Glomerular visceral epithelial cell (primary cell): ENCODE measurements at regions not wholly inside any gene's neighbourhood (a gene's known extent, or its start where the extent isn't known, plus 50 kb on each side); places are given as distances from the start of the nearest gene placed in this dataset.
A peak's percentile ranks its signal among the peaks of the same experiment; 100 is the strongest.
"Not testable (repeated sequence)": the region's sequence is repeated elsewhere in the genome, so short reads cannot be mapped to it uniquely, and the experiment has no call there.

ENCODE experiments used
- DNase-seq: peaks from one replicate; pipeline ENCODE4 v3.0.0-alpha.2; 2016; ENCODE audit errors: extremely low spot score

DNA sequence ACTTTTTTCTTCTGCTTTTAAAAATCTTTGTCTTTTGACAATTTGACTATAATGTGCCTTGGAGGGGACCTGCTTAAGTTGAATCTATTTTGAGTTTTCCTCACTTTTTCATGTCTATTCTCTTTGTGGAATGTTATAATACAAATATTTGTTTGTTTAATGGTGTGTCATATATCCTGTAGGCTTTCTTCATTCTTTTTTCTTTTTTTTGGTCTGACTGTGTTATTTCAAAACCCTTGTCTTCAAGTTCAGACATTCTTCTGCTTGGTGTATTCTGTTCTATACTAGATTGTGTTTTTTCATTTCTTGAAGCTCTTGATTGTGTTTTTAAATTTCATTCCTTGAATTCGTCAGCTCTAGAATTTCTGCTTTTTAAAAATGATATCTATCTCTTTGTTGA, 228.2 kb downstream of the STK31 start:
- DNase-seq = no peak

- peak; percentile 36 for DNase-seq
These were observed 229.0 kb downstream of the STK31 start for GRCh38 chr7:23938937-23939552.

DNA sequence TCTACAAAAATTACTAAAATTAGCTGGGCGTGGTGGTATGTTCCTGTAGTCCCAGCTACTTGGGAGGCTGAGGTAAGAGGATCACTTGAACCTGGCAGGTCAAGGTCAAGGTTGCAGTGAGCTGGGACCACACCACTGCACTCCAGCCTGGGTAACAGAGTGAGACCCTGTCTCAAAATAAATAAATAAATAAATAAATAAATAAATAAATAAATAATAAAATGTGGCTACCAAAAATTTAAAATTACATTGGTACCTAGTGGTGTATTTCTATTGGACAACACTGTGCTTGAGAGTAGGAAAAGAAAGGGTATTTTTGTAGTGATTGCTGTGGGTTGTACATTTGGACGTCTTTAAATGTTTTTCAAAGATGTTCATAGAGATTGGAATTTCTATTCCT, 229.7 kb downstream of the STK31 start:
- not testable (repeated sequence) for DNase-seq

GRCh38 chr7:23941551-23941950, 231.5 kb downstream of the STK31 start:
- no peak for DNase-seq

GRCh38 chr7:23942032-23942431, 232.0 kb downstream of the STK31 start:
- no peak for DNase-seq

GRCh38 chr7:23944131-23944530, 234.1 kb downstream of the STK31 start:
- no peak for DNase-seq

GRCh38 chr7:23945472-23945871, 235.5 kb downstream of the STK31 start:
- DNase-seq = no peak

DNA sequence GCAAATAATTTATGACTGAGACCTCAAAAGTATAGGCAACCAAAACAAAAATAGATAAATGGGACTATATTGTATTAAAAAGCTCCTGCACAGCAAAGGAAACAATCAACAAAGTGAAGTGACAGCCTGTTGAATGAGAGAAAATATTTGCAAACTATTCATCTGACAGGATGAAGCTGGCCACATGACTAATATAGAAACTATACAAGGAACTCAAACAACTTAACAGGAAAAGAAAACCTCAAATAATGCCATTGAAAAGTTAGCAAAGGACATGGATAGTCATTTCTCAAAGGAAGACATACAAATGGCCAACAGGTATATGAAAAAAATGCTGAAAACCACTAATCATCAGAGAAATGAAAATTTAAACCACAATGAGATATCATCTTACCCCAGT, 245.1 kb downstream of the STK31 start:
- DNase-seq = no peak

DNA sequence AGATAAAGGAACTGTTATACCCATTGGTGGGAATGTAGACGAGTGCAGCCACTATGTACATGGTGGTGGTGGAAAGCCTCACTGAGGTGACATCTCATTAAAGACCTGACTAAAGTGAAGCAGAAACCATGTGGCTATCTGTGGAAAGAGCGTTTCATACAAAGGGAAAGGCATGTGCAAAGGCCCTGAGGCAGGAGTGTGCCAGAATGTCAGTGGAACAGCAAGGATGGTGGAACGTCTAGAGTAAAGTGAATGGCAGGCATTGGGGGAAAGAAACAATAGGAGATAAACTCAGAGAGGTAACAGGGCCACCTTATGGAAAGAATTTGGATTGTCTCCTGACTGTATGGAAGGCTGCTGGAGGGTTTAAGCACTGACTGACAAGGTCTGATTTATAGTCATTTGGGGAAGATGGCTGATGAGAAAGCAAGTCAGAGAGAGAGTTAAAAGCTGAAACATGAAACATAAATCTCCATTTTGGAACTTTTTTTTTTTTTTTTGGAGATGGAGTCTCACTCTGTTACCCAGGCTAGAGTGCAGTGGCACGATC, 245.7 kb downstream of the STK31 start:
- DNase-seq = no peak

- DNase-seq = no peak
These were observed 247.0 kb downstream of the STK31 start for GRCh38 chr7:23956772-23957576.

GRCh38 chr7:23959821-23960220, 249.8 kb downstream of the STK31 start:
- no peak for DNase-seq

DNA sequence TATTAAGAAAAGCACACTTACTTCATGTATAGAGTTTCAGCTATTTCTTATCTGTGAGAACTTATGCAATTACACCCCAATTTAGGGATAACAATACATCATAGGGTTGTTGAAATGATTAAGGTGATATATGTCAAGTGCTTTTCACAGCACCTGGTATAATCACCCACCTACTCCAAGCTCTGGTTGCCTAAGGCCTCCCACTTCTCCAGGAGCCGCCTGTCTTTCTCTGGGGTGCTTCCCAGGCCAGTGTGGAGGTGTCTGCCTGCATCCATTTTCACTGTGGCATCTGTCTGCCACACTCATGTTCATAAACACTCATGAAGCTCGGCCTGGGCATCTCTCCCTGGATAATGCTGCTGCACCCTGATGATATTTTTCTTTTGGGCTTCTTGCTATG, 250.3 kb downstream of the STK31 start:
- DNase-seq = no peak

DNA sequence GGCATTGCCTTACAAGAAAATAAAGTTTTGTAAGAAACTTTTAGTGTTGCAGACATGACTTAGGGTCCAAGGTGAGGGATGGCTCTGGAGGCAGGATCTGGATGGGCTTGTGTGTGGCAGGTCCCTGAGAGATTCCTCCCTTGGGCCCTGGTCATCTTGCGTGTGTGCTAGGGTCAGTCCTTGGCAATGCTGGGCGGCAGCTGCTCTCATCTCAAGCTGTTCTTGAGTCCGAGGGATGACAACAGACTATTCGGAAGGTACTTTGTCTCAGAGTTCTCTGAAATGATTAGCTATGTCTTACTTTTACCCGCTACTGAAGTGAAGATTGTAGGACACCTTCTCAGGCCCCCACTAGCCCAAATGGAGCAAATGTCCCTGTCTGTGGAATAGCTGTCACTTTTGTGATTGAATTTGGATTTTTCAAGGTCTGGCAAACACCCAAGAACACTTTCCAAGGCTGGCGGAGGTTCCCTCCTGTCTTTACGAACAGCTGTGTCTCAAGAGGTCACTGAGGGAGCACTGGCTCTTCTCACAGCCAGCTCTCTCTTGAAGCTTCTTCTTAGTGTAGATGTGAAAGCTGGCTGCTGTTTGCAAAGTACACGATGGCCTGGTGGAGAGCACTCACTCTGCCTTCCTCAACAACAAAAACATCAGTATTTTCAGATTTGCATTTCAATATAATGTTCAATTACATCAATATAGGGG, 253.6 kb downstream of the STK31 start:
- DNase-seq = no peak

DNA sequence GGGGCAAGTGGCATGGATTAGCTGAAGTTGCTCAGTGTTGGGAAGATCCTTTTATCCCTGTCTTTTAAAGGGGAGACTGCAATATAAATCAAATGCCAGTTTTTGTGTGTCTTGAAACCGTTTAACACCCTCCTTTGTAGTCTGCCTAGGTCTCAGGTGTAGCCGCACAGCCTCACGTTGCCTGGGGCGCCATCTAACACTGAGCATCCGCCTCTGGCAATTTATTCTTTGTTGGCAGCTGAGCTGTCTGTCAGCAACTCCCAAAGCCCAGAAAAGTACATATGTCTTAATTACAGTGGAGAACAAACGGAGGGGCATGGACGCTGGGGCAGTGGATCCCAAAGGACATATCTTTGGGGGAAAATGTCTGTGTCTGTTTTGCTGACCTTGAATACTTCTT, 254.7 kb downstream of the STK31 start:
- DNase-seq = no peak

DNA sequence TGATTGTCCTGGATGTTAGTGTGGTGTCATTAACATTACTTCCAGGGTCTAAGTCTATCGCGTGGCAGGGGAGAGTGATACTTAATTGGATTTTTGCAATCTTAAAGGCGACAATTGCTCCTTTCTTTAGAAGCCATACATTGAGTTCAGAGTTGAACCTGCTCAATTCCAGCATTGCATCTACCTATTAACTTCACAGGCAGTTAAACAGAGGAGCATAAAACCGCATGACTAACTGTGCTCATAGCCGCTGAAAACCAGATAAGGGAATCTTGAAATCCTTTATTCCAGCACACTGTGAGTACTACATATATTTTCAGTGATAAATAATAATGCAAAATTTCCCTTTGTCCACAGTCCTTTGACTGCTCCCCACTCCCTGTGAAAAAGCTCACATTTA, 255.3 kb downstream of the STK31 start:
- no peak for DNase-seq

- no peak for DNase-seq
These were observed 256.9 kb downstream of the STK31 start for GRCh38 chr7:23966941-23967340.

GRCh38 chr7:23967949-23968599, 258.1 kb downstream of the STK31 start:
- DNase-seq = no peak

DNA sequence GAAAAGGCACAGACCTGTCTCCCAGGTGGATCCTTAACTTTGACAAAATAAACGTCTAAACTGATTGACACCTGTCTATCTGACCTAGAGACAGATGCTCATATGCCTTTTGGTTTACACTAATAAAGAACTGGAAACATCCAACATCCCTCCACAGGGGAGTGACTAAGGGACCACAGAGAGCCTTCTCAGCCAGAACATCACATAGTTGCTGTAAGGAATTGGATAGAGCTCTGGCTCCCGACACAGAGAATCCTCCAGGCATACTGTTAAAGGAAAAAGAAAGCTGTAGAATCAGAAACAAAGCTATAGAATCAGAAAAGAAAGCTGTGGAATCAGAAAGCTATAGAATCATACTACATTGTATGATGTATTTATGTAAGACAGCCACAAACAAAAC, 258.8 kb downstream of the STK31 start:
- DNase-seq = no peak

DNA sequence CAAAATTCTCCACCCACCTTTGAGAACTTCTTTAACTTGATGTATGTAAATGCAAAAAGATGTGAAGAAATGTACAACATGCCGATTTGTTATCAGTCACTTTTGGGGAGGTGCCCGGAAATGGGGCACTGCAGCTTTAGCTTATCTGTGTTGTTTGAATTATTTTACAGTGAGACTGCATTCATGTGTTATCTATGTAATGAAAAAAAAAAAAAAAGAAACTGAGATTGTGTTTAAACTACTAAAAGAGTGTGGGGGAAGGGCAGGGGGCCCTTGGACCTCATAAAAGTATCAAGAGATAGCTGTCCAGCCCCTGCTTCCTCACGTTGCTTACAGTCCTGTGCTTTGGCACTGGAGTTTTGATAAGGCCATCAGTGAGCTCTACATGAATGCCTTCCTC, 259.4 kb downstream of the STK31 start:
- no peak for DNase-seq

GRCh38 chr7:23970193-23970592, 260.2 kb downstream of the STK31 start:
- no peak for DNase-seq

GRCh38 chr7:23971031-23971430, 261.0 kb downstream of the STK31 start:
- no peak for DNase-seq

GRCh38 chr7:23972057-23972456, 262.0 kb downstream of the STK31 start:
- no peak for DNase-seq
